SK-N-MC (cell line): ENCODE measurements at regions not wholly inside any gene's neighbourhood (a gene's known extent, or its start where the extent isn't known, plus 50 kb on each side); places are given as distances from the start of the nearest gene placed in this dataset.
"Not testable (repeated sequence)": the region's sequence is repeated elsewhere in the genome, so short reads cannot be mapped to it uniquely, and the experiment has no call there.

Experiments
- DNase-seq: peaks from one replicate; pipeline ENCODE4 v3.0.0-alpha.2; 2011; ENCODE audit warnings: low read depth, low spot score
- H3K27ac ChIP-seq: fragments of 200-600 bp; sonication (generic); 2 replicates; pipeline ENCODE4 v1.5.1; 2016; ENCODE audit warnings: mixed run types
- H3K36me3 ChIP-seq: fragments of 200-600 bp; sonication (generic); 2 replicates; pipeline ENCODE4 v1.6.1; 2017; ENCODE audit warnings: antibody characterized with exemption, low read length, mixed read lengths; ENCODE audit not compliant: insufficient read depth
- H3K4me3 ChIP-seq: fragments of 200-600 bp; sonication (generic); 2 replicates; pipeline ENCODE4 v1.5.1; 2016
- H3K9ac ChIP-seq: fragments of 200-600 bp; sonication (generic); 2 replicates; pipeline ENCODE4 v1.8.0; 2017; ENCODE audit warnings: mixed run types, mixed read lengths; ENCODE audit not compliant: insufficient read length
- H3K9me3 ChIP-seq: fragments of 200-600 bp; sonication (generic); 2 replicates; pipeline ENCODE4 v1.6.1; 2017; ENCODE audit warnings: low read depth, mild to moderate bottlenecking, antibody characterized with exemption, low read length, moderate library complexity, mixed read lengths
- EZH2 ChIP-seq: fragments of 200-600 bp; sonication (generic); IDR thresholded peaks from one replicate; pipeline ENCODE4 v1.6.1; 2017; ENCODE audit warnings: antibody characterized with exemption
- FOXP2 ChIP-seq: optimal IDR thresholded peaks from 2 replicates; pipeline ENCODE3; 2011; ENCODE audit warnings: mild to moderate bottlenecking, moderate library complexity; ENCODE audit not compliant: insufficient read depth; ENCODE audit errors: extremely low read length, control extremely low read depth
- POLR2AphosphoS5 ChIP-seq: IDR thresholded peaks from 2 replicates; pipeline ENCODE4 v1.6.1; 2012; ENCODE audit warnings: mild to moderate bottlenecking, low read depth, low read length, borderline replicate concordance

GRCh38 chr1:65020774-65021173 is 54.4 kb upstream of the JAK1 start:
- H3K4me3 ChIP-seq = no peak overlapping the region
- H3K36me3 ChIP-seq = 0 out of 2 replicates have a peak, but pooled peaks cover 3% of the 10 kb centered on the region
- H3K9ac ChIP-seq = no peak overlapping the region
- no peaks in the 10 kb centered on the region for H3K9me3 ChIP-seq
- DNase-seq = no peak
- no peak overlapping the region for H3K27ac ChIP-seq
- TF ChIP-seq POLR2AphosphoS5 (no peak), EZH2 (no peak), FOXP2 (no peak)

GRCh38 chr1:65021795-65022194 is 55.4 kb upstream of the JAK1 start:
- no peak for DNase-seq

GRCh38 chr1:65022216-65022615 is 55.9 kb upstream of the JAK1 start:
- DNase-seq = no peak
- Histone ChIP-seq H3K27ac (no peak overlapping the region), H3K9ac (no peak overlapping the region), H3K9me3 (no peaks in the 10 kb centered on the region), H3K36me3 (no peaks in the 10 kb centered on the region), H3K4me3 (no peak overlapping the region)
- TF ChIP-seq POLR2AphosphoS5 (no peak), EZH2 (no peak), FOXP2 (no peak)

More at GRCh38 chr1:65021795-65022194, 55.4 kb upstream of the JAK1 start:
- no peaks in the 10 kb centered on the region for H3K9me3 ChIP-seq
- no peak overlapping the region for H3K27ac ChIP-seq
- no peak overlapping the region for H3K4me3 ChIP-seq
- H3K9ac ChIP-seq = no peak overlapping the region
- H3K36me3 ChIP-seq = no peaks in the 10 kb centered on the region
- TF ChIP-seq POLR2AphosphoS5 (no peak), EZH2 (no peak), FOXP2 (no peak)

- Histone ChIP-seq H3K36me3 (no peaks in the 10 kb centered on the region), H3K4me3 (no peak overlapping the region), H3K27ac (peak overlapping the region; percentile 64; the same call in 1 of the 2 replicates), H3K9me3 (no peaks in the 10 kb centered on the region), H3K9ac (no peak overlapping the region)
- DNase-seq = no peak
- TF ChIP-seq POLR2AphosphoS5 = no peak
- TF ChIP-seq FOXP2 = no peak
- no peak for TF ChIP-seq EZH2
Measured at GRCh38 chr1:65025794-65026193, 59.4 kb upstream of the JAK1 start.

GRCh38 chr1:65026235-65026634 is 59.9 kb upstream of the JAK1 start:
- peak; percentile 71 for DNase-seq
- Histone ChIP-seq H3K4me3 (peak overlapping the region; percentile 28; the same call in 1 of the 2 replicates), H3K9ac (no peak overlapping the region), H3K27ac (peak overlapping the region; percentile 64; the same call in 1 of the 2 replicates), H3K36me3 (no peaks in the 10 kb centered on the region), H3K9me3 (no peaks in the 10 kb centered on the region)
- TF ChIP-seq EZH2 (no peak), POLR2AphosphoS5 (0 out of 2 replicates have a peak, but pooled peaks have one; percentile 41)

- Histone ChIP-seq H3K9ac (no peak overlapping the region), H3K9me3 (no peaks in the 10 kb centered on the region), H3K27ac (no peak overlapping the region), H3K4me3 (no peak overlapping the region), H3K36me3 (no peaks in the 10 kb centered on the region)
- no peak for DNase-seq
- TF ChIP-seq POLR2AphosphoS5 = no peak
- no peak for TF ChIP-seq EZH2
- TF ChIP-seq FOXP2 = no peak
Measured at GRCh38 chr1:65027666-65028358, 61.5 kb upstream of the JAK1 start.

- DNase-seq, H3K27ac ChIP-seq, H3K9ac ChIP-seq, H3K4me3 ChIP-seq, H3K36me3 ChIP-seq, H3K9me3 ChIP-seq: not testable (repeated sequence)
Measured at GRCh38 chr1:65029434-65029833, 63.1 kb upstream of the JAK1 start.

- H3K4me3 ChIP-seq, H3K27ac ChIP-seq, H3K9me3 ChIP-seq, H3K36me3 ChIP-seq, H3K9ac ChIP-seq, DNase-seq: not testable (repeated sequence)
Measured at GRCh38 chr1:65034879-65035278, 68.5 kb upstream of the JAK1 start.

- no peak for DNase-seq
- Histone ChIP-seq H3K36me3 (peaks cover 6% of the 10 kb centered on the region), H3K9ac (no peak overlapping the region), H3K9me3 (no peaks in the 10 kb centered on the region), H3K4me3 (no peak overlapping the region), H3K27ac (peak overlapping the region; percentile 35; the same call in 1 of the 2 replicates)
- TF ChIP-seq FOXP2 (no peak), POLR2AphosphoS5 (no peak; the same call in 1 of the 2 replicates), EZH2 (no peak)
Measured at GRCh38 chr1:65036570-65037051, 70.3 kb upstream of the JAK1 start.
